Bronchial epithelial cell (primary cell): ENCODE measurements at regions not wholly inside any gene's neighbourhood (a gene's known extent, or its start where the extent isn't known, plus 50 kb on each side); places are given as distances from the start of the nearest gene placed in this dataset.

Experiments
- DNase-seq: peaks from one replicate; pipeline ENCODE4 v3.0.0-alpha.2; 2010; ENCODE audit warnings: low read depth
- FAIRE-seq: peaks from 2 replicates; lab custom pipeline; 2011; peaks lifted over from hg19 to GRCh38; lab: Jason Lieb, UNC
- H3K27me3 ChIP-seq: 2 replicates; pipeline ENCODE4 v1.5.1; 2011; ENCODE audit warnings: low read length; ENCODE audit not compliant: control insufficient read depth, insufficient read depth
- H3K36me3 ChIP-seq: 2 replicates; pipeline ENCODE4 v1.5.1; 2011; ENCODE audit warnings: low read length; ENCODE audit not compliant: control insufficient read depth, insufficient read depth
- H3K4me3 ChIP-seq: 2 replicates; pipeline ENCODE4 v1.5.1; 2011; ENCODE audit warnings: mild to moderate bottlenecking, low read depth, low read length, control low read depth
- TF ChIP-seq, protein P1 (sequence below): IDR thresholded peaks from 2 replicates; pipeline ENCODE4 v1.5.1; 2011; ENCODE audit warnings: mild to moderate bottlenecking, moderate library complexity, low read length, control low read depth, inconsistent platforms; ENCODE audit not compliant: insufficient read depth, severe bottlenecking

DNA sequence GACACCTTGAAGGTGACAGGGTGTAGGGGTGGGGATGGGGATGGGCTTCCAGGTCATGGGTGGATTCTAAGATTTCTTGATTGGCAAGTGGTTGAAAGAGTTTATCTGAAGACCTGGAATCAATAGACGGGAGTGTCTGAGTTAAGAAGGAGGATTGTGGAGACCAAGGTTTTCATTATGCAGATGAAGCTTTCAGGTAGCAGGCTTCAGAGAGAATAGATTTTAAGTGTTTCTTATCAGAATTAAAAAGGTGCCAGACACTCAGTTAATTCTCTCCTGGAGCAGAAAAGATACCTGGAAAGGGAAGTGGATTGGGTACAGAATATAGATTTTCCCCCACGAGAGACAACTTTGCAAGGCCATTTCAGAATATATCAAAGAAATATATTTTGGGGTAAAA, 211.7 kb upstream of the PRICKLE1 start:
- Histone ChIP-seq H3K4me3 (no peak overlapping the region), H3K27me3 (no peaks in the 10 kb centered on the region), H3K36me3 (no peaks in the 10 kb centered on the region)
- TF ChIP-seq, protein P1, sequence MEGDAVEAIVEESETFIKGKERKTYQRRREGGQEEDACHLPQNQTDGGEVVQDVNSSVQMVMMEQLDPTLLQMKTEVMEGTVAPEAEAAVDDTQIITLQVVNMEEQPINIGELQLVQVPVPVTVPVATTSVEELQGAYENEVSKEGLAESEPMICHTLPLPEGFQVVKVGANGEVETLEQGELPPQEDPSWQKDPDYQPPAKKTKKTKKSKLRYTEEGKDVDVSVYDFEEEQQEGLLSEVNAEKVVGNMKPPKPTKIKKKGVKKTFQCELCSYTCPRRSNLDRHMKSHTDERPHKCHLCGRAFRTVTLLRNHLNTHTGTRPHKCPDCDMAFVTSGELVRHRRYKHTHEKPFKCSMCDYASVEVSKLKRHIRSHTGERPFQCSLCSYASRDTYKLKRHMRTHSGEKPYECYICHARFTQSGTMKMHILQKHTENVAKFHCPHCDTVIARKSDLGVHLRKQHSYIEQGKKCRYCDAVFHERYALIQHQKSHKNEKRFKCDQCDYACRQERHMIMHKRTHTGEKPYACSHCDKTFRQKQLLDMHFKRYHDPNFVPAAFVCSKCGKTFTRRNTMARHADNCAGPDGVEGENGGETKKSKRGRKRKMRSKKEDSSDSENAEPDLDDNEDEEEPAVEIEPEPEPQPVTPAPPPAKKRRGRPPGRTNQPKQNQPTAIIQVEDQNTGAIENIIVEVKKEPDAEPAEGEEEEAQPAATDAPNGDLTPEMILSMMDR = no peak
- DNase-seq (no peak), FAIRE-seq (no peak)

DNA sequence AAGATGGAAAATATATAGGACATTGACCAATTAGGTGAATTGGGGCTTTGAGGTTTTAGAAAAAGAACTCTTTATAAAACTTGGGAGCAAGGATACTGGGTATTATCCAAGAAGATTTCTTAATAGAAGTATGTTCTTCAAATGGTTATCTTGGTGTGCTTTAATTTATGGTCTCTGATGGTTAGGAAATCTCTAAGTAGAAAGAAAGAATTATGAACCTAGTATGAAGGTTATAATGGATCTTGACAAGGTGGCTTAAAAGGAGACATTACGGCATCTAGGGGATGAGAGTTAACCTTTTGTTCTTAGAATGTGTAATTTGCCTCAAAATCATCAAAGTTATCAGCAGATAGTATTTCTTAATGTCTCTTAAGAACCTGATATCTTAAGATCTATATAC, 210.4 kb upstream of the PRICKLE1 start:
- TF ChIP-seq, protein P1 = no peak
- H3K4me3 ChIP-seq = no peak overlapping the region
- DNase-seq = no peak
- FAIRE-seq = no peak
- H3K36me3 ChIP-seq = no peaks in the 10 kb centered on the region
- no peaks in the 10 kb centered on the region for H3K27me3 ChIP-seq

DNA sequence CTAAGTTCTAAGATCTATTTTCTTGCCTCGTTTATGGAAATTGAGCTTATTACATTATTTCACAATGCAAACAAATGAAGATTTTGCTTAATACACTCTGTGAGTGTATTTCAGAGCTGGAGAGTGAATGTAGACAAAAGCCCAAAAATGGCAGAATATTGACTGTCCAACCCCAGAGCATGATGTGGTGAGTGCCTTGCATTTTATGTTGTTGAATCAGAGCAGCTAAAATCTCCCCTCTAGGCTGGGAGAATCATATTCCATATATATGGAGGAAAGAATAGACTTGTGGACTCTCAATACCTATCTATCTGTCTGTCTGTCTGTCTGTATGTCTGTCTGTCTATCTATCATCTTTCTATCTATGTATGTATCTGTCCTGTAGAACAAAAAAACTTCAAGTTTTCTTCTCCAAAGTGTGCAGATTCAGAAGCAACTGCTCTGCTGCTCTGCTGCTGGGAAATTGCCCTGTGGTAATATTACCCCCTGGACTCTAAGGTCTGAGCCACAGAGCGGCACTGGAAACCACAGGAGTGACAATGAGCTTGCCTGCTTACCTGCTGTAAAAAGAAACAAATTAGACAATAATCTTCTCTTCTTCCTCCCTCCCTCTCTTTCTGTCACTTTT, 209.4 kb upstream of the PRICKLE1 start:
- DNase-seq (no peak), FAIRE-seq (no peak)
- TF ChIP-seq, protein P1 = no peak
- H3K4me3 ChIP-seq = no peak overlapping the region
- H3K36me3 ChIP-seq = no peaks in the 10 kb centered on the region
- H3K27me3 ChIP-seq = no peaks in the 10 kb centered on the region

DNA sequence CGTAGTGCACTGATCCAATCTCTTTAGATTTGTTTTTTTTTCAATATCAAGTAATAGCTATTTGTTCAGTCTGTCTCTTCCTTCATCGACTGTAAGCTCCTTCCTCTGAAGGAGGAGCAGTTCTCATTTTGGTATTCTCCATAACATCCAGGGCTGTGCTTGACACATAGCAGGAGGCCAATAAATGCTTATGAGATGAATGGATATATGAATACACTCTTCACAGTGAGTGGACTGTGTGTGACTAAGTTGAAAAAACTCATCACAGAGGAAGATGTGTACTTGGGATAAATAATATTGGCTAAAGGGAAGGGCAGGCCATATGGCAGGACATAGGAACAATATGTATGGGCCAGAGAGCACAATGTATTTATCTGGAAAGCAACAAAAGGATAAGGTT, 205.3 kb upstream of the PRICKLE1 start:
- no peaks in the 10 kb centered on the region for H3K27me3 ChIP-seq
- no peaks in the 10 kb centered on the region for H3K36me3 ChIP-seq
- FAIRE-seq (no peak), DNase-seq (peak; percentile 14)
- TF ChIP-seq, protein P1 = no peak
- H3K4me3 ChIP-seq = no peak overlapping the region

DNA sequence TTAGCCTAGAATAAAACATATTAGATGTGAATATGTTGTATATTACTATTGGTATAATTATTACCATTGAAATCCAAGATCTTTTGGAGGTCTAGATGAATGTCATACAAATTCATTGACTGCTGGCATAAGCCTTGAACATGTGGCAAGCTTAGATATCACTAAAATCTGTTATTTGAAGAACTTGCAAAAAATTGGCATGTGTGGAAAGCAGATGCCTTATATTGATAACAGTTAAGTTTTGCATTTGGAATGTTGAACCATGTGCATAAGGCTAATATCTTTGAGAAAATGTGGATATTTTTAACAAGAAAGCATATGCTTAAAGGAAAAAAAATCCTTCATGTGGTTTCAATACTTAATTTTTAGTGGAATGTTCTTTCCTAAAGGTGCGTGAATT, 203.6 kb upstream of the PRICKLE1 start:
- TF ChIP-seq, protein P1 = no peak
- no peak overlapping the region for H3K4me3 ChIP-seq
- DNase-seq (no peak), FAIRE-seq (no peak)
- no peaks in the 10 kb centered on the region for H3K27me3 ChIP-seq
- no peaks in the 10 kb centered on the region for H3K36me3 ChIP-seq

DNA sequence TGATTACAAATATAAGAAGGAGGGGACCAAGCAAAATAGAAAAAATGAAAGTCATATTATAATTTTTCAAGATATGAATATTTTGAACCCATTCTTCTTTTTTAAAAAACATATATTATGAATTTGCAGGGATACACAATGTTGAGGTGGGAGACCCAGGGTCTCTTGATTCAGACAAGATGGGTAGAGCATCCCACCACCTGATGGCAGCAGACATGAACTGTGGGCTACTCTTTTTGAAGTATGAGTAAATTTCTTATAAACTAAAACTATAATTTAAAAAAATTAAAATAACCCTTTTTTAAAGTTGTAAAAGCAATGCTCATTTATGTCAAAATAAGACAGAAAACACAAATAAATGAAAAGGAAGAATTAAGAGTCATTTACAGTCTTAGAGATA, 202.7 kb upstream of the PRICKLE1 start:
- Histone ChIP-seq H3K27me3 (no peaks in the 10 kb centered on the region), H3K4me3 (no peak overlapping the region), H3K36me3 (no peaks in the 10 kb centered on the region)
- TF ChIP-seq, protein P1 = no peak
- FAIRE-seq (no peak), DNase-seq (no peak)
